ENCODE measurements at regions not wholly inside any gene's neighbourhood (a gene's known extent, or its start where the extent isn't known, plus 50 kb on each side); places are given as distances from the start of the nearest gene placed in this dataset.

GRCh38 chr2:158009399-158009798, 92.3 kb upstream of the UPP2 start:
- no peak for DNase-seq (ENCODE audit: low read depth)

DNA sequence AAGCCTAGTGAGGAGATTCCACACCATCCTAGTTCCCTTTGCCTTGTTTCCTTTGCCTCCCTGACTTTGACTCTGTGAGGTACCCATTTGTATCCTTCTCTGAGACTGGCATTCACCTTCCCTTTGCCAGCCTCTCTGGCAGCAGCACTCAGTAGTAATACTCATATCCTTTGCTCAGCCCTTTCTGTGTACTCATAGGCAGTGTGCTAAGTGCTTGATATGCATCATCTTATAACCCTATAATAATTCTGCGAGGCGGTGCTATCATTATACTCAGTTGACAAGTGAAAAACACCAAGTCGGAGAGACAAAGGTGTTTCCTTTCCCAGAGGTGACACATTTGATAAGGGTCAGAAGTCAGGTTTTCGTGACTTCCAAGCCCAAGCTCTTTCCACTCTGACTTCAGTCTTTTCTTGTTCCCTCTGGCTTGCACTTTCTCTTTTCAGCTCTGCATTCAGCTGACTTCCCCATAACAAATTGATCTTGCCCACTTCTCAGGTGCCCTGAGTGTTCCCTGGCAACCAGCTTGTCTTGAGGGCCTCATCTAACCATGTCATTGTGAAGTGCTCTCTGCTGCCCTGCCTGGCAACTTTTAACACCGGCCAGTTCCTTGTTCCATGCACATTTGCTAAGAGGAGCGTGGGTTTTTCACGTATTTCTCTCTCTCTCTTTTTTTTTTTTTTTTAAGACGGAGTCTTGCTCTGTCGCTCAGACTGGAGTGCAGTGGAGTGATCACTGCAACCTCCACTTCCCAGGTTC, 94.5 kb upstream of the UPP2 start:
- DNase-seq (ENCODE audit: low read depth), result no peak

GRCh38 chr2:158004126-158004764, 97.4 kb upstream of the UPP2 start:
- DNase-seq (ENCODE audit: low read depth), result no peak

GRCh38 chr2:158002079-158002478, 99.6 kb upstream of the UPP2 start:
- DNase-seq (ENCODE audit: low read depth), result no peak

DNA sequence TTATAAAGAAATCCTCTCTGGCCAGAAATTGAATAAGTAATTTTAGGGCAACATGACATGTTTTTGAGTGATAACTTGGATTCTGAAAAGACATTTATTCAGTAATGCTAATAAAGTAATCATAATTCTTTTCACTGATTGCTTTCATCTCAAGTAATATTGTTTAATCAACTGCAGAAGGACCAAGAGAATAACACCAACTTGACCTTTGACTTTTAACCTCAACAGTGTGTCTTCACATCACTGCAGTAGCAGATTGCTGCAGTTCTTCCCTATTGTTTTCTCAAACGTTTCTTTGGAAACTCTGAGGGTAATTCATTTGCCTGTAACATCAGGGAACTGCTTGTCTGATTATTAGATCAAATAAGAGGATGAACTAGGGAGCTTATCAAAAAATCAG, 104.9 kb upstream of the UPP2 start:
- no peak for DNase-seq (ENCODE audit: low read depth)

DNA sequence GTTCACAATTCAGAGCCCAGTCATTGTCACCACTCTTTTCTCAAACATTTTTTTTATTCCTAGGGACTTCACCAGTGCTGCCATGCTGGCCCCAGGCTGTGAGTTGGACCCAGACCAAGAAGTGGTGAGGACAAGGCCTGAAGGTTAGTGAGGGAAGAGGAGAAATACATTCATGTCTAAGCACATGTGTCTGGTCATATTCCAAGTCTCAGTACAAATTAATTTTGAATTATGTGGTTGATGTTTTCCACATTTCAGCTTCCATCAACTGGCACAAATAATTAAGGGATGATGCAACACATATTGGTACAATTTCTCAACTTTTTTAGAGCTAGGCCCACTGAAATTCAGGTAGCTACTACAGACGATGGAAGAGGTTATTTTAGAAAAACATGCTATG, 106.6 kb upstream of the UPP2 start:
- DNase-seq (ENCODE audit: low read depth), result no peak

DNA sequence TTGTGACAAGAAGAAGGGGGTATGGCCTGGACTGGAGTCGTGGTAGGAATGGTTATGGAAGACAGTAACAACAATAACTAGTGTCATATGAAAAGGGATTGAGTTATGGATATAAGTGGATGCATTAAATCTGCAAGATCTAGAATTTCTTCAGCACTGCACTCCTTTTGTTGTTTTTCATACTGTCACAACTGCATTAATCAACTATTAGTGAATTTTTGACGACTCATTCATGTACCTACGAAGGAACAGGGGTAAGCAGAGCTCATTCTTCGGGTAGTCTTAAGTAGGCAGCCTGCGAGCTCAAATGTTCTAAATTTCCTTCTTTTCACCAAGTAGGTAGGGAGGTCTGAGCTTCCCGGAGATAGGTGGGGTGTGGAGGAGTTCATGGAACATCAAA, 109.7 kb upstream of the UPP2 start:
- DNase-seq (ENCODE audit: low read depth), result no peak

GRCh38 chr2:157990173-157990572, 111.5 kb upstream of the UPP2 start:
- no peak for DNase-seq (ENCODE audit: low read depth)

DNA sequence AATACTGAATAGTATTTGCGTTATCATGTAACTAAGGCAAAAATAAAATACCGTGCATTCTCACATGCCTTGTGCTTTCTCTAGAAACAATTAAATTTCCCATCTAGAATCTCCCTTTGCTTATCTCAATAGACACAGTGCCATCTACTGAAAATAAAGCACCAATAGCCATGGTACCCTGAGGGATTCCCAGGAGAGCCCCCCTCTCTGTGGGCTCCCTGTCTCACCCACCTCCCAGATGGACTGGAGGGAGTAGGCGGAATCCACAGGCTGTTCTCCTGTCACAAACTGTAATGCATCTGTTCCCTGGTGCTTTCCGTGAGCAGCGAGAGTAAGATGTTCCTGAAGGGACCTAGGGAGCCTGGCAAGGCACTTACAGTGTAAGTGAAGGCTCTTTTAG, 112.4 kb upstream of the UPP2 start:
- no peak for DNase-seq (ENCODE audit: low read depth)

GRCh38 chr2:157986761-157987160, 110.6 kb upstream of the ACVR1 start:
- DNase-seq (ENCODE audit: low read depth), result no peak

DNA sequence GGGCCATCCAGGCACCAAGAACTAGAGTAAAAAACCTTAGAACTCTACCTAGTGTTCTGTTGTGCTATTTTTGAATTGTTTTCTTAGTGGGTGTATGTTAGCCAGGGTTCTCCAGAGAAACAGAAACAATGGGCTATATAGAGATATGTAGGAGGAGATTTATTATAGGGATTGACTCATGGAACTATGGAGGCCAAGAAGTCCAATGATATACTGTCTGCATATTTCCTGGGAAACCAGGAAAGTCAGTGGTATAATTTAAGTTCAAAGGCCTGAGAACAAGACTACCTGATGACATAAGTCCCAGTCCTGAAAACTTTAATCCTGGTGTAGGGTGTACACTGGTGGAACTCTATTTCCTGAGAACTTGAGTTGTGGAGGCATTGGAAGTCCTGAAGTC, 108.7 kb upstream of the ACVR1 start:
- DNase-seq (ENCODE audit: low read depth), result no peak

DNA sequence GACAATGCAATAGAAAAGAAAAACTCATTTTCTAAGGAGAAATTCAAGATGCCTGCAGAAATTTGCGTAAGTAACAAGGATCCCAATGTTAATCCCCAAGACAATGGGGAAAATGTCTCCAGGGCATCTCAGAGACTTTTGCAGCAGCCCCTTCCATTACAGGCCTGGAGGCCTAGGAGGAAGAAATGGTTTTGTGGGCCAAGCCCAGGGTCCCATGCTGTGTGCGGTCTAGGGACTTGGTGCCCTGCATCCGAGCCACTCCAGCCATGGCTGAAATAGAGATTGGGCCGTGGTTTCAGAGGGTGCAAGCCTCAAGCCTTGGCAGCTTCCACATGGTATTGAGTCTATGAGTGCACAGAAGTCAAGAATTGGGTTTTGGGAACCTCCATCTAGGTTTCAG, 103.9 kb upstream of the ACVR1 start:
- no peak for DNase-seq (ENCODE audit: low read depth)

- peak; percentile 62 for DNase-seq (ENCODE audit: low read depth)
Measured at GRCh38 chr2:157971702-157972101, 95.6 kb upstream of the ACVR1 start.

- no peak for DNase-seq (ENCODE audit: low read depth)
Measured at GRCh38 chr2:157967856-157968255, 91.7 kb upstream of the ACVR1 start.

DNA sequence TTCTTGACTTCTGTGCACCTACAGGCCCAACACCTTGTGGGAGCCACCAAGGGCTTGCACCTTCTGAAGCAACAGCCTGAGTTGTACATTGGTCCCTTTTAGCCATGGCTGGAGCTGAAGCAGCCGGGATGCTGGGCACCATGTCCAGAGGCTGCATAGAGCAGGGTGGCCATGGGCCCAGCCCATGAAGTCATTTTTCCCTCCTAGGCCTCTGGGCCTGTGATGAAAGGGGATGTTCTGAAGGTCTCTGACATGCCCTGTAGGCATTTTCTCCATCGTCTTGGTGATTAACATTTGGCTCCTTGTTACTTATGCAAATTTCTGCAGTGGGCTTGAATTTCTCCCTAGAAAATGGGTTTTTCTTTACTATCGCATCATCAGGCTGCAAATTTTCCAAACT, 83.1 kb upstream of the ACVR1 start:
- no peak for DNase-seq (ENCODE audit: low read depth)

GRCh38 chr2:157957596-157957995, 81.5 kb upstream of the ACVR1 start:
- DNase-seq (ENCODE audit: low read depth), result no peak

DNA sequence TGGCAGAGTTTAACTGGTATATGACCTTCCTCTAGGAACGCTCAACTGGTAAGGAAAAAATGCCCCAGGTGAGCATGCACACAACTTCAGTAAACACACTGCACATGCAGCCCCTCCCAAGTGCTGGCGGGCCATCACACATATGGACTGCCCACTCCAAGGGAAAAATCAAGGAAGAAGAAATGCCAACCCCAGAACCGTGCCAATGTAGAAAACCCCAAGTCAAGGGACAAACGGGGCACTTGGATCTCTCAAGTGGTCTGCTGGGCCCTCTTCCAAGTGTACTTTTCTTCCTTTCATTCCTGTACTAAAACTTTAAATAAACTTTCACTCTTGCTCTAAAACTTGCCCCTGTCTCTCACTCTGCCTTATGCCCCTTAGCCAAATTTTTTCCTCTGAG, 76.4 kb upstream of the ACVR1 start:
- no peak for DNase-seq (ENCODE audit: low read depth)

DNA sequence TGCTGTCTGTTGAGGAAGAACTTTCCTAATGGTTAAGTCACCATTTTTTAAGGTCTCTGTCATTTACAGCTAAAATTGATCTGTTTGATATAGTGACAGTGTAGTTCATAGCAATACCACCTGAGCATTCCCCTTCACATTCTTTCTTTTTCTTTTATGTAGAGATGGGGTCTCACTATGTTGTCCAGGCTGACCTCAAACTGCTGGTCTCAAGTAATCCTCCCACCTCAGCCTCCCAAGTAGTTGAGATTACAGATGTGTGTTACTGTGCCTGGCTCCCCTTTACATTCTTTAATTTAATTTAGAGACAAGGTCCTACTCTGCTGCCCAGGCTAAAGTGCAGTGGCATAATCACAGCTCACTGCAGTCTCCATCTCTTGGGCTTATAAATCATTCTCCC, 72.7 kb upstream of the ACVR1 start:
- no peak for DNase-seq (ENCODE audit: low read depth)

DNA sequence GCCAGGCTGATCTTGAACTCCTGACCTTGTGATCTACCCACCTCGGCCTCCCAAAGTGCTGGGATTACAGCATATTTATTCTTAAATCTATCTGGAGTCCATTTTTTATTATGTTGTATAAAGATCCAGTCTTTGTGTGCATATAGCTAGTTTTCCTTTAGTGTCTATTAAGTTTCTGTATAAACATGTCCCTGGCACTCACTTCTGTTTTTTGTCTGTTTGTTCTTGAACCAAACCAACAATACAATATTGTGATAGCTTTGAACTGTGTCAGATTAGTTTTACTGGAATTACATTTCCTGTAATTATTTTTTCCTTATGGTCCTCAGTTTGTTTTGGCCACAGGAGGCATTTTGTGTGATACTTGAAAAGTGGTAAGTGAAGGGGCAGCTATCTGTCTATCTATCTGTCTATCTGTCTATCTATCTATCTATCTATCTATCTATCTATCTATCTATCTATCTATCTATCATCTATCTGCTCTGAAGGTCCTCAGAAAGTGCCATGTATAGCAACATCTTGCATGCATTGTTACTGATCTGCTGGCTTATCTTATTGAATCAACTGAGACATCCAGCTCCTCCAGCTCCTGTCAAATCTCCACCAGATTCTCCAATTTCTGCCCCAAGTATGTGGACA, 70.9 kb upstream of the ACVR1 start:
- no peak for DNase-seq (ENCODE audit: low read depth)

DNA sequence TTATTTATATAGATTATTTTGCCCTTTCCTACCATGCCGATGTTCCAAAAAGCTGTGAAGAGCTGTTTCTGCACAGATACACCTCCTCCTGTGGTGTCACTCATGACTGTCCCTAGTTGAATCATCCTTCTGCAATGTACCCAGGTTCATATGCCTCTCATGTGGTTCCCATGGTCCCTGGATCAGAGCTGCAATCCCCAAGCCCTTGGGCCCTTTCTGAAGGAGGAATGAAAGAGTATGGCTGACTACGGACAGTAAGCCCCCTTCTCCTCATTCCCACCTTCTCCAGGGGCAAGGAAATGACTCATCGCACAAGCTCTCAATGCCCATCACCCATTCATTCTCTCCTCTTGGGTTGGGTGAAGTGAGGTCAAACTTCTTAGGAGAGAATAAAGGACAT, 63.9 kb upstream of the ACVR1 start:
- DNase-seq (ENCODE audit: low read depth), result peak; percentile 85

GRCh38 chr2:157938556-157938955, 62.4 kb upstream of the ACVR1 start:
- DNase-seq (ENCODE audit: low read depth), result peak; percentile 8

GRCh38 chr2:157936406-157936805, 60.3 kb upstream of the ACVR1 start:
- peak; percentile 78 for DNase-seq (ENCODE audit: low read depth)

DNA sequence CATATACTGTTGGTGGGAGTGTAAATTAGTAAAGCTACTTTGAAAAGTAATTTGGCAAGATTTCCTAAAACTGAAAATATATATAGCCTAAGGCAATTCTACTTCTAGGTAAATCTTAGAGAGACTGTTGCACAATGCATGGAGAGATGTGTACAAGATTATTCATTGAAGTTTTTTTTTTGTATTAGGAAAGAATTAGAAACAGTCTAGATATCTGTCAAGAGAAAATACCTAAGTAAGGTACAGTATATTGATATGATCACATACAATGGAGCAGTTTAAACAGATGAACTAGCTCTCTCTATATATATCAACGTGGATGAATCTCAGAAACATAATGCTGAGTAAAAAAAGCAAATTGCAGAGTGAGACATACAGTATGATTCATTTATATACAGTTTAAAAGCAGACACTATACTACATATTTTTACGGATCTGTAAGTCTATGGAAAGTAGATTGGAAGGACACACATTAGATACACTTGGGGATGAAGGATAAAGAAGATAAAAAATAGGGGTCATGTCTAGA, 59.3 kb upstream of the ACVR1 start:
- no peak for DNase-seq (ENCODE audit: low read depth)

All from HT1080 (cell line).